Amniotic stem cell (primary cell): ENCODE measurements at regions not wholly inside any gene's neighbourhood (a gene's known extent, or its start where the extent isn't known, plus 50 kb on each side); places are given as distances from the start of the nearest gene placed in this dataset.

Experiments used
- DNase-seq: peaks from one replicate; lab custom pipeline; 2025; lab: John Stamatoyannopoulos, UW

DNA sequence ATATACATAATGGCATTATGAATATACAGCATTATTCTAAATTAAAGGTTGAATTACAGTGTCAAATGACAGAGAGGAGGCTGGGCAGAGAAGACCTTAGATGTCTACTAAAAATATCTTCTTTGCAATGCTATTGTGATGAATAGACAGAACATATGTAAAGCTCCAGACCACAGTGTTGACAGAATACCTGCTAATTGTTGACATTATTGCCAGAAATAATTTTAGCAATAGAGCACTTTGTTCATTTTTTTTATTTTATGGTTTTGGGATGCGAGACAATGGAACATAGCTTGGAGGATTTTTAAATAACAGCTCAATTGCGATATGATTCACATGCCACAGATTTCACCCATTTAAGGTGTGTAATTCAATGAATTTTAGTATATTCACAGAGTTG, 508.8 kb downstream of the PSAT1 start:
- DNase-seq, result no peak

DNA sequence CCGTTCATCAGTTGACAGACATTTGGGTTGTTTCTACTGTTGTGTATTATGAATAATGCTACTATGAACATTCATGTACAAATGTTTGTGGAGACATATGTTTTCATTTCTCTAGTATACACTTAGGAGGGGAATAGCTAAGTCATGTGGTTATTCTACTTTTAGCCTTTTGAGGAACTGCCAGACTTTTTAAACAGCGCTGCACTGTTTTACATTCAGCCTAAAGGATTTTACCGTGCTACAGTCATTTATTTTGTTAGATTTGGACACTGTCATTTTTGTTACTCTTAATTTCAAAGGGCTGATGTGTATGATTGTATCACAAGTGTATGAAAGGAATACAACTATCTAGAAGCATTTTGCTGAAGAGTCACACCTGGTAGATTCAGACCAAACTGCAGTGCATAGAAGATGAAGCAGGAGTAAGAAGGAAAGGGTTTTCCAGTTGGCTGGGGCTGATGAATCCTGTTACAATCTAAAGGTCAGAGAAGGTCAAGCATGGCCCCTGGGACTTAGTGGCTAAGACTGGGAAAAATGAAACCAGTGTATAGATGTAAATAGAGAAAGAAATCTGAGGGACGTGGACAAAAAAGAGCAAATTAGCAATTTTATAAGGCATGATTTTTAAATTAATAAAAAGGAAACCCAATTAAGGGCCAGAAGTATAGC, 509.7 kb downstream of the PSAT1 start:
- no peak for DNase-seq

DNA sequence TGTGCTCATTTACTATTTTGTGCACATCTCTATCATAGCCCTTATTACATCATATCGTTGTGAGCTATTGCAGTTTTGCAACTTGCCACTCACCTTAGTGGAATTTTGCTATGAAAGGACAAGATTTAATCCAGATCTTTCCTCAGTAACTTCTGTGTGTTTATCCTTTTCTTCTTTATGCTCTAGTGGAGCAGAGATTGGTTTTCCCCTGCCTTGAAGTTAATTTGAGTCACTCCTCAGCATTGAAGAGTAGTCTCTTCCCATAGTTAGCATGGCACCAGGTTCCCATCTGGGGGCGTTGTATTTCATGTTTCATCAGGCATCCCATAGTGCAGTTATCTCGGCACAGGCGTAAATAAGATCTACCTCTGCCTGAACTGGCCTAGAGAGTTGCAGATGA, 510.4 kb downstream of the PSAT1 start:
- no peak for DNase-seq

DNA sequence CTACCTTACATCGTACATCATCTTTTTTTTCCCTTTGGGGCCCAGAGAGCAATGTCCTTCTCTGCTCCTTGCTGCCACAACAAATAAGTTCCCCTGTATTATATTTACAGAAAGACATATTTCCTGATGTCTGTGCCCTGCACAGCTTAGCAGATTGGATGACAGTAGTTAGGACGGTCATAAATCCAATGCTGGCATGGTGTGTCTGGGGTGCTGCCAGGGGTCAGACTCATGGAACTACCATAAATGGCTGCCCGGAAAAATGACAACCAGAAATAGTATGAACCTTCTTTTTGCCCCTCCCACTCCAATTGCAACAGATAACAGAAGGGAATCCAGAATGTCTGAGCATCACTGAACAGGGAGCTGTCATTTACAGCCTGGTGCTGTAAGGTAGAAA, 511.1 kb downstream of the PSAT1 start:
- no peak for DNase-seq

DNA sequence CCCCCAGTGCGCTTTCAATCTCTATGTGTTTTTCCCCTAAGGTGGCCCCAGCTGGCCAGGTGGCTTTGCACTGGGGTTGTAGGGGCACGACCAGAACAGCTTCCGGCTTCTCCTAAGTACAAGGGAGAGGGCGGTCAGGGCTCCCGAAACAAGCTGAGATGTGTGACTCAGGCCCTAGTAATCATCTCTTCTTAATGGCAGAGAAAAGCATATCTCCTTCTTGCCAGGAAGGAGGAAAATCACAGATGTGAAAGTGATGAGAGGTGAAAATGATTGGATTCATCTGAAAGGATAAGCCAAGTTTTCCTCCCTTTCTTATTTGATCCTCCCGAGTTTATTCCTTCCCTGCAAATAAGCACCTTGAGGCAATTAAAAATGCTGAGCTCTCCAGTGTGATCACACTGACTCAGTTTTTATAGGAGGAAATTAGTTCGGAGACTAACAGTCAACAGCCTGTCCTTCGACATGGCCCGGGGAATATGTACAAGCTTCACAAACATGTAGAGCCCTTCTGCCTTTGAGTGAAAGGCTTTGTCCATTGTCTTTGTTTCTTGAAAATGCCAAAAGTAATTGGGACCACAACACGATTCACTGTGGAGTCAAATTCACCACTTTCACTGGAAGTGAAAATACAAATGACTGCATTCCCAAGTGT, 514.8 kb downstream of the PSAT1 start:
- no peak for DNase-seq

DNA sequence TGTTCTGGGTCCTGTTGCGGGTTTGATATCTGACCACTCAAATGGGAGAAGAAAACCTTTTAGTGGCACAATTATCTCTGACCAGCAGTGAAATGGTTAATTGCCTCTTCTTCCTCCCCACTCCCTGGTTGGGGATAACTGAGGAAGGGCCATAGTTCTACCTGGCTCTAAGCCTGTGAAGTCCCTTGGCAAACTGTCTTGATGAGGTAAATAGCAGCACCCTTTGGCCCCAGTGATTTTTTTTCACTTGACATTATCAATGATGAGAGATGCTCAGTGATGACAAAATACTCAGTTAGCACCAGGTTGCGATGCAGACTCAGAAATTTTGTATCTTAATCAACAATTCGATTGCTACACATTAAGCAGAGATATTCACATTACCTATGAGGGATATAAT, 515.7 kb downstream of the PSAT1 start:
- no peak for DNase-seq

DNA sequence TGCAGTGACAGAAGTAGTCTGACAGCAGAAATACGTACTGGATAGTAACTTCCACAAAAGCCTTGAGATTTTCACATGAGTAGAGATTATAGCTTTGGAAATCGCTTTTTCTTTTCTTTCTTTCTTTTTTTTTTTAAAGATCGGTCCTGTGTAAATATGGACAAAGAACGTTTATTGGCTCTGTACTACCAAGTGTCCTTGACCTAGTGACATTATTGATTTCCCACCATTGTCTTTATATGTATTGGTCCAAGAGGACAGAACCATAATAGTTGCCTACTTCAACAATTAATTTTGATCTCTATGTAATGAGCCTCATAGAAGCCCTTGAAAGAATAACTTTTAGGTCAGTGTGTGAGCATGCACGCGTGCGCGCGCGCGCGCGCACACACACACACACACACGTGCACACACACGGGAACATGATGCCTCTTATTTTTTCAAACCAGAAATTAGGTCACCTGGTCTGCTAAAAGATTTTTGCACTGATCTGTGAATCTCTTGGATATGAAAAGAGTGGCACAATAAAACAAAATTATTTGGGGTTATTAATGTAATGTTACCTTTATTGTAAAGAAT, 516.8 kb downstream of the PSAT1 start:
- no peak for DNase-seq

DNA sequence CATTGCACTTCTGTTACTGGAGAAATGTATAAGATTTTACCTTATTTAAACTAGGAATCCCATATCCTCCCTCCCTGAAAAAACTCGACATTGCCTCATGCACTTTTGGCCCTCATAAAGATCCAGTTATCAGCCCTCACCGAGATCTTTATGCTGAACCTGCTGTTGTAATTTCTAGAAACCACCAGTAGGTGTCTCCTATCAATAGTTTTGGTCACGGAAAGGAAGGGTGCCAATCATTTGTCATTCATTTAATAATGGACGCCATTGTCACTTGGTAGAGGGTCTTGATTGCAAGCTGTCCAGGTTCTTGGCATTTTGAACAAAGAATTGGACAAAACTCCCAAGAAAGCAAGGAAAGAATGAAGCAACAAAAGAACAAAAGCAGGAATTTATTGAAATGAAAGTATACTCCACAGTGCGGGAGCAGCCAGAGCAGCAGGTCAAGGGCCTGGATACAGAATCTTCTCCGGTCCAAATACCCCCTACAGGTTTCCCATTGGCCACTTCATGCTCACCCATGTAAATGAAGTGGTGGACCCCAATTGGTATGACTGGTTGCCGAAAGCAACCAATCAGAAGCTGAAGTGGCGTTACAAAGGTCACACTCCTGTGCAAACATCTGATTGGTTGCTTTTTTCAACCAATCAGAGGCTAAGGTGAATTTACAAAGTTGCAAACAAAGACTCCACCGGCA, 524.3 kb downstream of the PSAT1 start:
- no peak for DNase-seq

DNA sequence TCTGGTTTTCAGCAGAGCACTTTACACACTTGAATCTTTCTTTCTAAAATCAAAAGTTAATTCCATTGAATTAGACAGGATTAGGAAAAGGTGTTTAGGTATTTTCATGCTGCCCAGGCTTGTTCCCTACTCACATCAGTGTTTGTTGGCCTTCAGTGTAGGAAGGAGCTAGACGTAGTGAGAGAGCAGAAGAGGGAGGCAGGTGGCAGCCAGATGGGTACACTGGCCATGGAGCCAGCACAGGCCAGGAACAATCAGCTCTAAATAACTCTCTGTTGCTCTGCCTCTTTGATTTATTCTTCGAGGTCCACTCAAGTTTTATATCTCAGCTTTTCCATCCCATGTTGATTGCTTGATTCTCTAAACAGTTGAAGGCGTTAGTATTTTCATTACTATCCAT, 529.6 kb downstream of the PSAT1 start:
- DNase-seq, result no peak

DNA sequence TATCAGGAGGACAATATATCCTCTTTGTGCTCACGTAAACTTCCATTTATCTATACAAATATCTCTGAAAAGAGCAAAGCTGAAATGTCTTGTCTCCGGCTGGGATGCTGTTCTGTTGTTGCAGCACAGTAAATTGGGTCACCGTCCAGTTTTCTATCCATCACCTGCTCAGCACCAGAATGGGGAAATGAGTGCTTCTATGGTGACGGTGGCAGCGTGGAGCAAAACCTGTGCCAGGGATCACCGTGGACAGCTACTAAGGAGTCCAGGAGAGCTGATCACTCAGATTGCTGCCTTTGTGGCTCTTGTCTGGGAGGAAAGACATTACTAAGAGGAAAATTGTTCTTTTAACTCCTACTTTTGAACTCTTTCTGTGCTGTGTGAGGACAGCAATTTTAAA, 531.6 kb downstream of the PSAT1 start:
- no peak for DNase-seq

DNA sequence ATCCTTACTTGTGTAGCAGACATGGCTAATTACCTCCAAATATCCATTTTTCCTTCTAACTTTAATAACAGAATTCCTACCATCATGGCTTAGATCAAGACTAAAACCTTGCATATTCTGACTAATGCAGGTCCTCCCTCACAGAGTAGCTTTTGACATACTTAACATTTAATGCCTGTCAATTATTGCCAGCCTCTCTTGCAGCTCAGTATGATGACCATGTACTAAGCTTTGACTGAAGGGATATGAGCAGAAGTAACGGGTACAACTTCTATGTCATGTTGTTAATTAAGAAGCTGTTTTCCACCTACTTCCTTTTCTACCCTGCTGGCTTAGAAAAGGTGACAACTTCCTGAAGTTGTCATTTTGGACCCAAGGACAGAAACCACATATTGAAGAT, 533.4 kb downstream of the PSAT1 start:
- DNase-seq, result no peak

DNA sequence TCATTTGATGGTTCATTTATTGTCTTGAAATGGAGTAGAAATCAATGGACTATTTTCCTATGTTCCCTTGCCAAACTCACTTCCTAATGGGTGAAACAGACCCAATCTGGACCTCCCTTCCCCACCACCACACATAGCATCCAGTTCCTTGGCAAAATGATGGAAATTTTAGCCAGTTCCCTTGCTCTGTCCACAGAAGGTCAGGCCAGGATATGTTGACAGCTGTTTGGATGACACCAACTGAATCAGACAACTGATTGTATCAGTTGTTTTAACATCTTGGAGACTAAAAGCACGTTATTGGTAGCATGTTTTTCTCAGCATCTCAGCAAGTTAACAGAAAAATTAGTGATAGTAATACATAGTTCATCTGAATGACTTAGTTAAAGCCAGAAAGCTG, 534.8 kb downstream of the PSAT1 start:
- DNase-seq, result no peak

DNA sequence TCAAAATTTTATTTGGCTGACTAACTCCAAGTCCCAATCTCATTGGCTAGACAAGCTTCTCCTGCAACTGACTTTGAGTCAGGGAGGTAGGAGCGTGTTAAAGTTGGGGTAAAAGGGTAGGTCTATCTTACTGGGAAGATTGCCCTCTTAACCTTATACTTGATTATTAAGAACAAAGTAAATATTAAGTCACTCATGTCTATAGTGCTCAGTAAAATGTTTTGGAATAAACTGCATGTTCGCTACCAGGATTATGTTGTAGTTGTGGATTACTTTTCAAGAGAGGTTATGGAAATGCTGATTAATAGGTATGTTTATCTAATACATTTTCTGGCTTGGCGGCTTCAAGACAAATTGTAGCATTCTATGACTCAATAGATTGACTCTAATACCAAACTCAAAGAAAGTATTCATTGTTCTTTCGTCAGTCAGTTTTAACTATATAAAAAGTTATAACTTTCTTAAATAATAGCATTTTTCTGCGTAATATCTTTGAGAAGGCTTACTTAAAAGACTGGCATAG, 539.1 kb downstream of the PSAT1 start:
- no peak for DNase-seq

DNA sequence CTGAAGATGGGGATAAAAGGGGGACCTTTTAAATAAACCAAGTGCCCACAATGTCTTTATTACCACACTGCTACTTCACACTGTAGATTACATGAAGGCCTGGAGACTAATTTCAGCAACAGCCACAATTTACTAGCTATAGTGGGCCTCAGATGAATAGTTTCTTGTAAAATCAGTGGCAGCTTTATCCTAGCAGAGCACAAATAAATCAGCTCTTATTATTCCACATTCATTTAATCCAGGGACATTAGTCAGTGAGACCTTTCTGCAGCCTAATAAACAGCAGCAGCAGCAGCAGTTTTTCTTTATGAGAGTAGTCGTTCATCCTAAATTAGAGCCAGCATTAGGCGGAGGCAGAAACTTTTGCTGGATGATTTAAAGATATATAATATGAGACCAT, 542.3 kb downstream of the PSAT1 start:
- DNase-seq, result no peak

DNA sequence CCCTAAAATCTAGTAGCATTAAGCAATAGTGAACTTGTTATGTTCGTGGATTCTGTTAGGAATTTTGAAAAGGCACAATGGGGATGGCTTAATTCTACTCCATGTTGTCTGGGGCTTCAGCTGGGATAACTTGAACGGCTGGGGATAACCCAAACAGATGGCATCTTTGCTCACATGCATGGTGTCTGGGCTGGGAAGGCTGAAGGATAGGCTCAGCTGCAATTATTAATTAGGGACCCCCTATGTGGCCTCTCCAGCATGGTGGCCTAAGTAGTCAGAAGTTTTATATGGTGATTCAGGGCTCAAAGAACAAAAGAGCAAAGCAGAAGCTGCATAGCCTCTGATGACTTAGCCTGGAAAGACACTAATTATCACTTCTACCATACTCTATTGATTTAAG, 551.1 kb downstream of the PSAT1 start:
- DNase-seq, result no peak

DNA sequence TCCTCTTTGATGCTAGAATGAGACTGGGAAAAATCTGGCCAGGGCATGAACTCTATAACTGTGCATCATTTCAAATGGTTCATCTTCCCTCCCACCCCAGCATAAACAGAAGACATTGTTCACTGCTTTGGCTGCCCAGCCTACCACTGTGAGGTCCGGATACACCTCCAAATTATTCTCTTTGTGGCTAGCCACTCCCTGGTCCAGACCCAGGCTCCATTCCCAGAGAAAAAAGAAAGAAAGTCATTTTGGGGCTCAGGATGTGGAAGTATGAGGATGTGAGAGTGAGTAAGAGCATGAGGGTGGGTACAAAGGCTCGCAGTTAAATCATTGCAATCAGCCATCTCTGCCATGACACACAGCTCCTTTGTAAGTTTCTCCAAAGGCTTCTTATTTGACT, 559.2 kb downstream of the PSAT1 start:
- no peak for DNase-seq

DNA sequence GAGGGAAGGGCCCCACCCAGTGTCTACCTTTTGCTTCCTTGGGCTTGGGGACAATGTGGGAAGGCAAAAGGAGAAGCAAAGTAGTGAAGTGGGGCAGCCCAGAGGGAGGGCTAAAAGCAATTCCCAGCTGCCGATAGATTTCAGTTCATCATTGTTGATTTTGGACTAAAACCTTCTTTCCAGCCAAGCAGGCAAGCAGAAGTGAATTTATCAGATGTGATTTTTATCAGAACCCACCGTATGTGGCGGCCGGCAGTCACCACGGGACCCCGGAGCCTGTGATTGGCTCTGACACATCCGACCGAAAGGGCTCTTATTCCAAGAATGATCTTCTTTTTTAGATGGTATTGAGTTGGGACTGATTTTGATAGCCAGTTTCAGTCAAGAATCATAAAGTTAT, 559.9 kb downstream of the PSAT1 start:
- DNase-seq, result no peak

DNA sequence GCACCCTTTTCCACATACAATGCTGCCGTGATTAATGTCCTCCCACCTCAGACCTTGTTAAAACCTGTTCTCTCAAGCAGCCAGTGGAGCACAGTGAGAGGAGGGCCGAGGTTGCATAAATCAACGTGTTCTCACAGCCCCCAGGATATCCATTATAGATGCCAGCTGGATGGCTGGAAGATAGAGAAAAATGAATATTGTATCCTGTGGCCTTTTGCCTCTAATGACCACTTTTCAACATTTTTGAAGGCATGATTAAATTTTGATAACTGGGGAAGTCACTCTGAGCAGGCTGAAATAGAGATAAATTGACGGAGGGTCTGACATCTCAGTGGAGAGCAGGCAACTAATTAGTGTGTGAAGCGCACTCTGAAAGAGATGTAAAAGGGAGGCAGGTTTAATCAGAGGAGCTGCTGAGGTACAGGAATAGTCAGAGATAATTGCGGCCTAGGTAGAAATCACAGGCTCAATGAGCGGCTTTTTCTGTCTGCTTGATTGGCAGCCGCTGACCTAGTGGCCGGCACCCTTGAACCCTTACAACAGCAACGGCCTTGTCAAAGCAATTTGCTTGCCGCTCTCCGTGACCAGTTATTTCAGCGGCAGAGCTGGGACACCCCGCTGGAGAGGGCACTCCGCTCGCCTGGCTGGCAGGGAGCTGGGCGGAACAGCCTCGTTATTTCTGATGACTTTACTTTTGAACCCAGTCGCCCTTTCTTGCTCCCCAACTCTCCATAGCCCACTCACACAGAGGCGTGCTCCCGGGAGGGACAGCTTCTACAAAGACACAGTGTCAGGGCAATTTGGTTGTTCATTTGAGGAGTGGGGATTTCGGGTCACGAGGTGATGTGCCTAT, 560.7 kb downstream of the PSAT1 start:
- no peak for DNase-seq

DNA sequence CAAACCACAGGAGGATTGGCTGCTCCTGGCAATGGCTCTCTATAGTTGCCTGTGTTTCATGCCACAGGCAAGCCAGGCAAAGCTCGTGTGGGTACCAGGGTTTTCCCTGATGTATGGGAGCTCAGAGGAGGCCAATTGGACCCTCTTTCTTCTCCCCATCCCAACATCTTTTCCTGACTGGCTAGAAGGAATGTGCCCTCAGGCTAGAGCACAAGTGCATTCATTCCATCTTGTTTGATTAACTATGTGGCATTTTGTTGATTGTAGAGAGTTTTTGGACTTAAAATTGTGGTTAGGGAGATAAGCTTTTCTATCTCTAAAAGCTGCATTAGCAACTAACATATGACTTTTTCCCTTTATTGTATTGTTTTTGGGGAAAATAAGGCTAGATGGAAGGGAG, 561.3 kb downstream of the PSAT1 start:
- DNase-seq, result no peak

DNA sequence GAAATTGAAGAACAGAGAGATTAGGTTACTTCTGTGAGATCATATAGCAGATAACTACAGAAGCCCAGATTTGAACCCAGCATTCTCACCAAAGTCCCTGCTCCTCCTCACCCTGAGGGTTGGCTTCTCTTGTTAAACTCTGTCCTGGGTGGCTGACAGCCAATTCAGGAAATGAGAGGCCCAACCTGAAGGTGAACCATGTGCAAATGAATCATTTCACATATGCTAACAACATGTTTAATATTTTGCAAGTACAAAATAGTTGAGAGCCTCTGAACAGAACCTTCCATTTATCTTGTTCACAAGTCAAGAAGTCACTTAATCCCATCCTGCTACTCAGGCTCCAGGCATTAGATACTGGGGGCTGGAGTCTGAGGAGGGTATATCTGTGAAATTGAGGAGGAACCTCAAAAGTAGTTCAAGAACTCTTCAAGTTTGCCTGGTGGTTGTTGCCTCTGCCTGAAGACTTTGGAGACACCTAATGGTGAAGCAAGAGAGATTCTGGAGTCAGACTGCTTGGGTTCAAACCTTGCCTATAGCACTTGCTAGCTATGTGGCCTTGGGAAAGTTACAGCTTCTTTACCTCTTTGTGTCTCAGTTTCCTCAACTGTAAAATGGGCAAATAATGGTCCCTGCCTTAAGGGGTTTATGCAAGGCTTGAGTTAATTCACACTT, 564.0 kb downstream of the PSAT1 start:
- no peak for DNase-seq

DNA sequence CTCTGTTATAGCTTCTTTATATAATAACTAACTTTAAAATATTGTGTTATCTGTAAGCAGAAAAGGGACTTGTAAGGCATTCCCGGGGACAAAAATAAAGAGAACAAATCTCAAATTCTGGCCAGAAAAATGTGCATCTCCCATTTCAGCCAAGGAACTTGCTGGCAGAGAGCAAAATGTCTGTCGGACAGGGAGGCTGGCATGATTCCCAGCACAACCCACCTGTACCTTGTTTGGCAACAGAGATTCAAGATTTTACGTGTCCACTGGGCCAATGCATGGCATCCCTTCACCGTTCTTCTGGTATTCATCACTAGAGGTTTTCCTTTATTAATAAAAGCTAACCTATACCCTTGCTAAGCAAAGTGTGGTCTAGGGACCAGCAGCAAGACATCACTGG, 566.6 kb downstream of the PSAT1 start:
- DNase-seq, result no peak

DNA sequence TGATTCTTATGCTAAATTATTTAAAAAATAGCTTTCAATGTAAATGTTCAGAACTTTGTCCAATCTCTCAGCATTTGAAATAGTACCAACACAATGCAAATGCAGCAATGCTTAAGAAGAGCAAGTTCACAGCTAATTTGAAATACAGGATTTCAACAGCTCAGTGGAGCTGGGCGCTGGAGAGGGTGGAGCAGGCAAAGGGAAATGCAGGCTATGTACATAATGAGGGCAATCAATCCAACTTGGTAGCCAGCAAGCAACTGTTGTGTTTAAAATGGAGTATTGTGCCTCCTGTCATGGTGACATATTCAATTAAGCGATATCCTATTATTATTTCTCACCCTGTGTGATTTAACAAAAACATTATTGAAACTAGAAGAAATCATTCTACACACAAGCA, 568.8 kb downstream of the PSAT1 start:
- no peak for DNase-seq
